Lower leg skin (tissue), 4 donors: ENCODE measurements at regions not wholly inside any gene's neighbourhood (a gene's known extent, or its start where the extent isn't known, plus 50 kb on each side); places are given as distances from the start of the nearest gene placed in this dataset.

Experiments used
- DNase-seq, 2 donors: peaks; one replicate each; pipeline ENCODE4 v3.0.0-alpha.2; 2019; ENCODE audit warnings: low spot score in 2 of 2
- H3K4me3 ChIP-seq: fragments of 200-600 bp; sonication (generic); 2 replicates; pipeline ENCODE4 v1.5.1; 2017; ENCODE audit warnings: mild to moderate bottlenecking, low read depth; ENCODE audit not compliant: poor library complexity, severe bottlenecking
- POLR2A ChIP-seq, 2 donors: fragments of 450-650 bp; IDR thresholded peaks; one replicate each; pipeline ENCODE4 v1.6.1; 2016 to 2017; ENCODE audit warnings: antibody characterized with exemption in 2 of 2, mild to moderate bottlenecking in 1 of 2, moderate library complexity in 1 of 2
- WGBS, 2 donors: methylation state at CpG; one replicate each; pipeline ENCODE4 v1.1.5; 2018; 5-methylcytosine and 5-hydroxymethylcytosine counted together
- intact Hi-C: fragments of 100-400 bp; cut with DNase I; formaldehyde crosslinking; loops from one replicate; pipeline ENCODE4 v1.15.0; 2023; ENCODE audit warnings: low total_unique reads
- TF ChIP-seq, protein P1 (sequence below), 3 donors: fragments of 450-650 bp; IDR thresholded peaks; one replicate each; pipeline ENCODE4 v1.5.1; 2016; ENCODE audit warnings: antibody characterized with exemption in 3 of 3, mild to moderate bottlenecking in 3 of 3, moderate library complexity in 2 of 3

- no peak overlapping the region for H3K4me3 ChIP-seq
- TF ChIP-seq, protein P1, sequence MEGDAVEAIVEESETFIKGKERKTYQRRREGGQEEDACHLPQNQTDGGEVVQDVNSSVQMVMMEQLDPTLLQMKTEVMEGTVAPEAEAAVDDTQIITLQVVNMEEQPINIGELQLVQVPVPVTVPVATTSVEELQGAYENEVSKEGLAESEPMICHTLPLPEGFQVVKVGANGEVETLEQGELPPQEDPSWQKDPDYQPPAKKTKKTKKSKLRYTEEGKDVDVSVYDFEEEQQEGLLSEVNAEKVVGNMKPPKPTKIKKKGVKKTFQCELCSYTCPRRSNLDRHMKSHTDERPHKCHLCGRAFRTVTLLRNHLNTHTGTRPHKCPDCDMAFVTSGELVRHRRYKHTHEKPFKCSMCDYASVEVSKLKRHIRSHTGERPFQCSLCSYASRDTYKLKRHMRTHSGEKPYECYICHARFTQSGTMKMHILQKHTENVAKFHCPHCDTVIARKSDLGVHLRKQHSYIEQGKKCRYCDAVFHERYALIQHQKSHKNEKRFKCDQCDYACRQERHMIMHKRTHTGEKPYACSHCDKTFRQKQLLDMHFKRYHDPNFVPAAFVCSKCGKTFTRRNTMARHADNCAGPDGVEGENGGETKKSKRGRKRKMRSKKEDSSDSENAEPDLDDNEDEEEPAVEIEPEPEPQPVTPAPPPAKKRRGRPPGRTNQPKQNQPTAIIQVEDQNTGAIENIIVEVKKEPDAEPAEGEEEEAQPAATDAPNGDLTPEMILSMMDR (IDR thresholded peaks at IDR 0.05): no peak
- TF ChIP-seq POLR2A (IDR thresholded peaks at IDR 0.05): no peak
- 55 to 67% methylated on average over 12 of the region's 12 CpGs for WGBS, 2 donors
- no peak for DNase-seq
- intact Hi-C loops: no loop called here
Observed at GRCh38 chr2:7835693-7836680, 845.9 kb upstream of the ID2 start.

- WGBS, 2 donors: 68 to 77% methylated on average over 2 of the region's 2 CpGs
- DNase-seq: no peak
- no peak overlapping the region for H3K4me3 ChIP-seq
- TF ChIP-seq, protein P1 (IDR thresholded peaks at IDR 0.05): no peak
- no peak for TF ChIP-seq POLR2A (IDR thresholded peaks at IDR 0.05)
- intact Hi-C loops: no loop called here
Observed at GRCh38 chr2:7837237-7837760, 844.6 kb upstream of the ID2 start.

DNA sequence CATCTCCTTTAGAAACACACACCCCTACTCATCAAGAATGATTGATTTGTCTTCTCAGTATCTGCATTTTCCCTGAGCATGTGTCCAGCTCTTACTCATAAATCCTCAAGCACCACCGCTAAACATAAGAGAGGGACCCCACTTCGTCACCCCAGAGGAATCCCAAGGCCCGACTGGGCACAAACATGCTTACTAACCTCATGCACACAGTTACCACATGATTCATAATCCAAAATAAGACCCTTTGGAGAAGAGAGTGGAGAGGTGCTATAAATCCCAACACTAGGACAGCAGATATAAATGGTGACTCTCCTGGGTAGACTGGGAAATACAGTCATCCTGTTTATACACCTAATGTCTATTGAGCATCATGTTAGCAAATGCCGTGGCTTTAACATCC lies 843.2 kb upstream of the ID2 start:
- 92 to 95% methylated on average over 4 of the region's 4 CpGs for WGBS, 2 donors
- intact Hi-C loops: no loop called here
- no peak overlapping the region for H3K4me3 ChIP-seq
- TF ChIP-seq POLR2A (IDR thresholded peaks at IDR 0.05): no peak
- TF ChIP-seq, protein P1 (IDR thresholded peaks at IDR 0.05): no peak
- DNase-seq: no peak

- intact Hi-C loops: no loop called here
- TF ChIP-seq, protein P1 (IDR thresholded peaks at IDR 0.05): no peak
- no peak for DNase-seq
- 94 to 95% methylated on average over 16 of the region's 16 CpGs for WGBS, 2 donors
- H3K4me3 ChIP-seq: no peak overlapping the region
Observed at GRCh38 chr2:7840651-7841380, 841.0 kb upstream of the ID2 start.

GRCh38 chr2:7841751-7842150 lies 840.1 kb upstream of the ID2 start:
- intact Hi-C loops: no loop called here
- DNase-seq: no peak
- TF ChIP-seq, protein P1 (IDR thresholded peaks at IDR 0.05): no peak
- TF ChIP-seq POLR2A (IDR thresholded peaks at IDR 0.05): no peak
- no peak overlapping the region for H3K4me3 ChIP-seq
- 83 to 96% methylated on average over 2 of the region's 2 CpGs for WGBS, 2 donors
